Spleen (tissue), 3 donors: ENCODE measurements at regions not wholly inside any gene's neighbourhood (a gene's known extent, or its start where the extent isn't known, plus 50 kb on each side); places are given as distances from the start of the nearest gene placed in this dataset.

Source experiments
- POLR2A ChIP-seq, 3 donors: fragments of 450-650 bp; IDR thresholded peaks; one replicate each; pipeline ENCODE4 v1.5.1; 2017; ENCODE audit warnings: antibody characterized with exemption in 3 of 3, mild to moderate bottlenecking in 1 of 3
- POLR2AphosphoS5 ChIP-seq, 3 donors: sonication (generic); formaldehyde crosslinking; IDR thresholded peaks; one replicate each; pipeline ENCODE4 v1.5.1; 2017; ENCODE audit warnings: antibody characterized with exemption in 3 of 3

- TF ChIP-seq POLR2AphosphoS5 (IDR thresholded peaks at IDR 0.05) (no peak), POLR2A (IDR thresholded peaks at IDR 0.05) (no peak)
Observed at GRCh38 chr11:112828421-112828820, 132.8 kb upstream of the NCAM1 start.
